ENCODE measurements at regions not wholly inside any gene's neighbourhood (a gene's known extent, or its start where the extent isn't known, plus 50 kb on each side); places are given as distances from the start of the nearest gene placed in this dataset.
"Not testable (repeated sequence)": the region's sequence is repeated elsewhere in the genome, so short reads cannot be mapped to it uniquely, and the experiment has no call there.

GRCh38 chr2:168300460-168300859, 53.1 kb upstream of the STK39 start:
- no peak for DNase-seq

GRCh38 chr2:168304024-168304681, 56.8 kb upstream of the STK39 start:
- no peak for DNase-seq

GRCh38 chr2:168307379-168307778, 60.0 kb upstream of the STK39 start:
- DNase-seq, result no peak

GRCh38 chr2:168310580-168310979, 63.2 kb upstream of the STK39 start:
- DNase-seq, result no peak

GRCh38 chr2:168311261-168311910, 64.0 kb upstream of the STK39 start:
- no peak for DNase-seq

- no peak for DNase-seq
These were observed 64.8 kb upstream of the STK39 start for GRCh38 chr2:168312036-168312822.

GRCh38 chr2:168314236-168314635, 66.8 kb upstream of the STK39 start:
- no peak for DNase-seq

GRCh38 chr2:168315331-168316072, 68.1 kb upstream of the STK39 start:
- no peak for DNase-seq

GRCh38 chr2:168316073-168316440, 68.7 kb upstream of the STK39 start:
- no peak for DNase-seq

GRCh38 chr2:168317282-168317681, 69.9 kb upstream of the STK39 start:
- DNase-seq, result no peak

GRCh38 chr2:168320267-168320666, 72.9 kb upstream of the STK39 start:
- no peak for DNase-seq

- no peak for DNase-seq
These were observed 75.1 kb upstream of the STK39 start for GRCh38 chr2:168322325-168323007.

GRCh38 chr2:168323529-168324021, 76.2 kb upstream of the STK39 start:
- DNase-seq, result no peak

GRCh38 chr2:168326572-168326971, 79.2 kb upstream of the STK39 start:
- DNase-seq, result no peak

- no peak for DNase-seq
These were observed 79.9 kb upstream of the STK39 start for GRCh38 chr2:168327328-168327727.

- no peak for DNase-seq
These were observed 81.0 kb upstream of the STK39 start for GRCh38 chr2:168328421-168328820.

GRCh38 chr2:168330624-168331423, 83.4 kb upstream of the STK39 start:
- DNase-seq, result no peak

GRCh38 chr2:168335254-168335653, 87.9 kb upstream of the STK39 start:
- not testable (repeated sequence) for DNase-seq

GRCh38 chr2:168336786-168337388, 89.5 kb upstream of the STK39 start:
- DNase-seq, result no peak

GRCh38 chr2:168338292-168338691, 90.9 kb upstream of the STK39 start:
- no peak for DNase-seq
